ENCODE measurements at regions not wholly inside any gene's neighbourhood (a gene's known extent, or its start where the extent isn't known, plus 50 kb on each side); places are given as distances from the start of the nearest gene placed in this dataset.
"Not testable (repeated sequence)": the region's sequence is repeated elsewhere in the genome, so short reads cannot be mapped to it uniquely, and the experiment has no call there.

DNA sequence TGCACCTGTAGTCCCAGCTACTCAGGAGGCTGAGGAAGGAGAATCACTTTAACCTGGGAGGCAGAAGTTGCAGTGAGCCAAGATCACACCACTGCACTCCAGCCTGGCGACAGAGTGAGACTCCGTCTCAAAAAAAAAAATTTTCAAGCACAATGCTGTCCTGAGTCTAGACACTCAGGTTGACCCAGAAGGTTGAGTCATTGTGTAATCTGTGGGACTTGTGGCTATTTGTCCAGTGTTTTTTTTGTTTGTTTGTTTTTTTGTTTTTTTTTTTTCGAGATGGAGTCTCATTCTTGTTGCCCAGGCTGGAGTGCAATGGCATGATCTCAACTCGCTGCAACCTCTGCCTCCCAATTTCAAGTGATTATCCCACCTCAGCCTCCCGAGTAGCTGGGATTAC is 74.3 kb upstream of the SOX13 start:
- DNase-seq (ENCODE audit: low read depth), result not testable (repeated sequence)

DNA sequence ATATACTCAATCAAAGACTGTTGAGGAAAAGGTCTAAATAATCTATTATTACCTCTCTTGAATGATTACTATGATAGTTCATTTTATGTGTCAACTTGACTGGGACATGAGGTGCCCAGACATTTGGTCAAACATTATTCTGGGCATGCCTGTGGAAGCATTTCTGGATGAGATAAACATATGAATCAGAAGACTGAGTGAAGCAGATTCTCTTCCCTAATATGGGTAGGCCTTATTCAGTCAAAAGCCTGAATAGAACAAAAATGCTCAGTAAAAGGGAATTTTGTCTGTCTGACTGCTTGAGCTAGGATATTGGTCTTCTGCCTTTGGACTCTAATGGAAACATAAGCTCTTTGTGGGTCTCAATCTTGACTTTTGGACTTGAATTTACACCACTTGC is 73.3 kb upstream of the SOX13 start:
- DNase-seq (ENCODE audit: low read depth), result no peak

DNA sequence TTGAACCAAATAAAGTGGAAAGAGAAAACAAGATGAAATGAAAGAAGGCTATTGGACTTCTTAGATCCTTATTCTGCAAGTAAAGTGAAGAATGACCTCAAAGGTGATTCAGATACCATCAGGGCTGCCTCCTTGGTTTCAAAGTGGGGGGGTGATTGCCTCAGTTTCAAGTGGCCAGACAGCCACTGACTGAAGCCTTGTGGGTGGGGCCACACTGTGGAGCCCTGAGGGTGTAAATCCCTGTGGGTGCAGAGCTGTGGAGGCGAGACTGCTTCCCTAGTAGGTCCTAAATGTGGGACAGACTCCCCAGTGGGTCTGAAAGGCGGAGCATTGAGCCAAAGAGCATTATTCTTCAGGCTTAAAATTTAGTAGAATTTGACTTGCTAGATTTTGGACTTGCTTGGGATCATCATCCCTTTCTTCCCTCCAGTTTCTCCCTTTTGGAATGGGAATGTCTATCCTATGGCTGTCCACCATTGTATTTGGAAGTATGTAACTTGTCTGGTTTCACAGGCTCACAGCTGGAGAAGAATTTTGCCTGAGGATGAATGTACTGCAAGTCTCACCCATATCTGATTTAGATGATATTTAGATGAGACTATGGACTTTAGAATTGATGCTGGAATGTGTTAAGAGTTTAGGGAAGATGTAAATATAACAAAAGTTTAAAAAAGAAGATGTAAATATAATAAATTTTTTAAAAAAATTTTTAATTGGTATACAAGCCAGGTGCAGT is 71.6 kb upstream of the SOX13 start:
- no peak for DNase-seq (ENCODE audit: low read depth)

DNA sequence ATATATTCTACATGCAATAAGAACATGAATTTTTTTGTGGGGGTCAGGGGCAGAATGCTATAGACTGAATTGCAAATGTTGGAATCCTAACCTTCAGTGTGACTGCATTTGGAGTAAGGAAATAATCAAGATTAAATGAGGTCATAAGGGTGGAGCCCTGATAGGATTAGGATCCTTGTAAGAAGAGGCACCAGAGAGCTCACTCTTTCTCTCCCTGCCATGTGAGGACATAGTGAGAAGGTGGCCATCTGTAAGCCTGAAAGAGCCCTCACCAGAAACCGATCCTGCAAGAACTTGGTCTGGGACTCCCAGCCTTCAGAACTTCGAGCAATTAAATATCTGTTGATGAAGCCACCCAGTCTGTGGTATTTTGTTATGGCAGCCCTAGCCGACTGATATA is 70.3 kb upstream of the SOX13 start:
- no peak for DNase-seq (ENCODE audit: low read depth)

DNA sequence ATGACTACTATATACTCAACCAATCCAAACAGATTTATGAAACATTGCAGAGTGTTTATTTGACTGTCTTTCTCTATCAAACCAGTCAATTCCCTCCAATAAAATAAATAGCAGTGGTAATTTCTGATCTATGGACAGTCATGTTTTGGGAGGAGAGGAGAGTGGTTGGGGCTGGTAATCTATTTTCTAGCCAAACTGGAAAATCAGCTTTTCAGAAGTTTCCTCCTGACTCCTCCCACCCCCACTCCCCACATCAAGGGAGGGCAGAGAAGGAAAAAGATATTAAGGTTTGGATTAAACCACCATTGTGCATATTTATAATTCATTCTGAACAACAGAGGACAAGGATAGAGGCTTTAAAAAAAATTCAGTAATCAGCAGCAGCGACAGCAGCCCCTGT is 69.4 kb upstream of the SOX13 start:
- DNase-seq (ENCODE audit: low read depth), result no peak

DNA sequence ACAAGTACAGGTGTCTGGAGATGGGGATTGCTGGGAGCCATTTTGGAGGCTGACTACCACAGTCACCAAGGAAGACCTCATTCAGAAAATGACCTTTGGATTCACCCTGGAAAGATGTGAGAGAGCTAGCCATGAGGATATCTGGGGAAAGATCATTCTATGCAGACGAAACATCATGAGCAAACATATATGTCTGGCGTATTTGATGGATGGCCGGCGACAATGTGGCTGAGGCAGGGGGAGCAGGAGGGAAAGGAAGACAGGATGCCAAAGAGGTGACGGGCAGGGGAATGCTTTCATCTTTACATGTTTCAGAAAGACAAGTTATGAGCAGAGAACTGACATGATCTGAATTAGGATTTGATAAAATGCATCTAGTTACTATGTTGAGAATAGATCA is 61.5 kb upstream of the SOX13 start:
- no peak for DNase-seq (ENCODE audit: low read depth)

DNA sequence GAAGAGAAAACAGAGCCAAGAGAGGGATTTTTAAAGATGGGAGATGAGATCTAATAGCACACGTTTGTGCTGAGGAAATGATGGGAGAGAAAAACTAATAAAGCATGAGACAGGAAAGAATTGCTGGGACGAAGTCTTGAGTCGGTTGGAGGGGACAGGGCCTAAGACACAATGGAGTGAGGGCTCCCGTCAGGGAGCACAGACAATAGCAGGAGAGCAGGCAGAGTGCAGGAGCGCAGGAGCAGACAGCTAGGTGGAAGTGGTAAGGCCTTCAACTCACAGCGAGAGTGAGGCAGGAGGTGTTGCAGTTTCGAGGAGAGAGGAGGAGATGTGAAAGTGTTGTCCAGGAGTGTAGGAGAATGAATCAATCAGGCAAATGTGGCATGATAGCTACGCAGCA is 59.9 kb upstream of the SOX13 start:
- DNase-seq (ENCODE audit: low read depth), result no peak

DNA sequence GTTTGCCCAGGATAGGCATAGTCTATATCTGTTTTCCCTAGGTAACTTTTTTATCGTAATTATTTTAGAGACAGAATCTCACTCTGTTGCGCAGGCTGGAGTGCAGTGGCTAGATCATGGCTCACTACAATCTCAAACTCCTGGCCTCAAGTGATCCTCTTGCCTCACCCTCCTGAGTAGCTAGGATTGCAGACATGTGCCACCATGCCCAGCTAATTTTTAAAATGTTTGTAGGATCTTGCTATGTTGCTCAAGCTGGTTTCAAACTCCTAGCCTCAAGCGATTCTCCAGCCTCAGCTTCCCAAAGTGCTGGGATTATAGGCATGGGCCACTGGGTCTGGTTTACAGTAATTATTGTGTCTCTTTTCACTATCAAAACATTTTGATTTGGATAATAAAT is 58.6 kb upstream of the SOX13 start:
- DNase-seq (ENCODE audit: low read depth), result no peak

DNA sequence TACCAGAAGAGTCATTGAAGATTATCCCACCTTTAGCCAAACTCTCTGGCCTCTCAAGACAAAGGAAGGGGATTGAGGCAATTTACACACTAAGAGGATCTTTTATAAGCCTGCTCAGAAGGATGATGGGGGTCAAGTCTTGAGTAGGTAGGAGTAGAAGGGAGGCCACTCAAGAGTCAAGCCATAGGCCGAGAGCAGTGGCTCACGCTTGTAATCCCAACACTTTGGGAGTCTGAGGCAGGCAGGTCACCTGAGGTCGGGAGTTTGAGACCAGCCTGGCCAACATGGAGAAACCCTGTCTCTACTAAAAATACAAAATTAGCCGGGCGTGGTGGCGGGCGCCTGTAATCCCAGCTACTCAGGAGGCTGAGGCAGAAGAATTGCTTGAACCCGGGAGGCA is 58.0 kb upstream of the SOX13 start:
- not testable (repeated sequence) for DNase-seq (ENCODE audit: low read depth)

DNA sequence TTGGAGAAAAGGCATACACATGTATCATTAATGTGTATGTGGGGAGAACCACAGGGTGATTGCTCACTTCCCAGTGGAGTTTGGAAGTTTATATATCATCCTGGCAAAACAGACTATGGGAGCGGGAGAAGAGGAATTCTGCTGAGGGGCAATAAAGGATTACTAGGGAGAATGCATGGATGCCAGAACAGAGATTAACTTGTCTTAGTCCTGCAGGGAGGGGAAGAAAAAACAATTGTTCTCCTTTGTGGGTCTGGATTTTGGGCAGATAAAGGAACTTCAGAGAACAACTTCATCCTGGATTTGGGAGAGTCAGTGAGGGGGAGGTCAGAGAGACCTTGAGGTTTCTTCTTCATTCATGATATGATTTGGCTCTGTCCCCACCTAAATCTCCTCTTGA is 55.9 kb upstream of the SOX13 start:
- no peak for DNase-seq (ENCODE audit: low read depth)

DNA sequence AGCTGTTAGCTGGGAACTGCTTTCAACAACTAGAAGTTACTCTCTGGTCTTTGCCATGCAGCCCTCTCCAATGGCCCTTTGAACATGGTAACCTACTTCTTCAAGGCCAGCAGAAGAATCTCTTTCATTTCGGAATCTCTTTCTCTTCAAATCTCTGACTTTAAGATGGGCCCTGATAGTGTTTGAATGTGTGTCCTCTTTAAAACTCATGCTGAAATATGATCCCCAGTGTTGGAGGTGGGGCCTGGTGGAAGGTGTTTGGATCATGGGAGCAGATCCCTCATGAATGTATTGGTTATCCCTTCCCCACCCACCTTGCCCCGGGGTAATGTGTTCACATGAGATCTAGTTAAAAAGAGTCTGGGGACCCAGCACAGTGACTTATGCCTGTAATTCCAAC is 54.5 kb upstream of the SOX13 start:
- no peak for DNase-seq (ENCODE audit: low read depth)

All from CMK (cell line).